ENCODE measurements at regions not wholly inside any gene's neighbourhood (a gene's known extent, or its start where the extent isn't known, plus 50 kb on each side); places are given as distances from the start of the nearest gene placed in this dataset.

- intact Hi-C loops (cut with DNase I) = no loop called here
- 96 to 98% (median 98%) methylated on average over 2 of the region's 2 CpGs for WGBS, 3 donors
- no peak for DNase-seq
- H3K9me3 ChIP-seq = no peaks in the 10 kb centered on the region
- no peak for TF ChIP-seq CTCF (IDR thresholded peaks at IDR 0.05)
- TF ChIP-seq EP300 (IDR thresholded peaks at IDR 0.05) = no peak
- no peak for TF ChIP-seq POLR2A (IDR thresholded peaks at IDR 0.05)
- H3K4me1 ChIP-seq (ENCODE audit: insufficient read depth) = no peaks in the 10 kb centered on the region
- H3K36me3 ChIP-seq = no peaks in the 10 kb centered on the region
- no peaks in the 10 kb centered on the region for H3K27me3 ChIP-seq
- H3K27ac ChIP-seq = no peak overlapping the region
- no peak overlapping the region for H3K4me3 ChIP-seq
Measured at GRCh38 chr12:65529106-65529505, 250.6 kb downstream of the MSRB3 start.

GRCh38 chr12:65529771-65530435 is 251.4 kb downstream of the MSRB3 start:
- H3K4me3 ChIP-seq = no peak overlapping the region
- no peak overlapping the region for H3K27ac ChIP-seq
- WGBS, 3 donors = 90 to 96% (median 95%) methylated on average over 7 of the region's 7 CpGs
- DNase-seq = no peak
- no peaks in the 10 kb centered on the region for H3K27me3 ChIP-seq
- TF ChIP-seq POLR2A (IDR thresholded peaks at IDR 0.05) (no peak), EP300 (IDR thresholded peaks at IDR 0.05) (no peak), CTCF (IDR thresholded peaks at IDR 0.05) (no peak)
- H3K9me3 ChIP-seq = no peaks in the 10 kb centered on the region
- no peaks in the 10 kb centered on the region for H3K36me3 ChIP-seq
- no peaks in the 10 kb centered on the region for H3K4me1 ChIP-seq (ENCODE audit: insufficient read depth)
- intact Hi-C loops (cut with DNase I) = no loop called here

GRCh38 chr12:65532162-65532561 is 253.7 kb downstream of the MSRB3 start:
- Histone ChIP-seq H3K36me3 (no peaks in the 10 kb centered on the region), H3K9me3 (no peaks in the 10 kb centered on the region), H3K27me3 (no peaks in the 10 kb centered on the region), H3K4me1 (ENCODE audit: insufficient read depth) (no peaks in the 10 kb centered on the region), H3K27ac (no peak overlapping the region), H3K4me3 (no peak overlapping the region)
- TF ChIP-seq POLR2A (IDR thresholded peaks at IDR 0.05) (no peak), EP300 (IDR thresholded peaks at IDR 0.05) (no peak)
- intact Hi-C loops (cut with DNase I) = no loop called here
- DNase-seq = no peak
- WGBS, 3 donors = 91 to 97% (median 93%) methylated on average over 2 of the region's 2 CpGs

GRCh38 chr12:65532764-65533163 is 254.3 kb downstream of the MSRB3 start:
- DNase-seq = no peak
- no peaks in the 10 kb centered on the region for H3K9me3 ChIP-seq
- no peaks in the 10 kb centered on the region for H3K27me3 ChIP-seq
- intact Hi-C loops (cut with DNase I) = no loop called here
- TF ChIP-seq CTCF (IDR thresholded peaks at IDR 0.05) (no peak), EP300 (IDR thresholded peaks at IDR 0.05) (no peak), POLR2A (IDR thresholded peaks at IDR 0.05) (no peak)
- H3K36me3 ChIP-seq = no peaks in the 10 kb centered on the region
- H3K4me3 ChIP-seq = no peak overlapping the region
- H3K4me1 ChIP-seq (ENCODE audit: insufficient read depth) = no peaks in the 10 kb centered on the region
- WGBS, 3 donors = 56 to 80% (median 74%) methylated on average over 5 of the region's 5 CpGs
- H3K27ac ChIP-seq = no peak overlapping the region

- Histone ChIP-seq H3K36me3 (no peaks in the 10 kb centered on the region), H3K4me1 (ENCODE audit: insufficient read depth) (no peaks in the 10 kb centered on the region), H3K27me3 (no peaks in the 10 kb centered on the region), H3K27ac (no peak overlapping the region), H3K4me3 (no peak overlapping the region), H3K9me3 (no peaks in the 10 kb centered on the region)
- no peak for TF ChIP-seq EP300 (IDR thresholded peaks at IDR 0.05)
- no peak for TF ChIP-seq POLR2A (IDR thresholded peaks at IDR 0.05)
- TF ChIP-seq CTCF (IDR thresholded peaks at IDR 0.05) = no peak
- intact Hi-C loops (cut with DNase I) = no loop called here
- WGBS, 3 donors = 66 to 72% (median 67%) methylated on average over 10 of the region's 10 CpGs
- DNase-seq = no peak
Measured at GRCh38 chr12:65533177-65533883, 254.8 kb downstream of the MSRB3 start.
